ENCODE measurements at regions not wholly inside any gene's neighbourhood (a gene's known extent, or its start where the extent isn't known, plus 50 kb on each side); places are given as distances from the start of the nearest gene placed in this dataset.
A peak's percentile ranks its signal among the peaks of the same experiment; 100 is the strongest.

GRCh38 chr5:96142184-96142781 is 180.6 kb upstream of the ELL2 start:
- Histone ChIP-seq H3K4me1 (ENCODE audit: control insufficient read depth, insufficient read depth, low read length) (peaks cover 5% of the 10 kb centered on the region; the same call in 1 of the 2 replicates), H3K4me3 (ENCODE audit: low read depth, low read length) (no peak overlapping the region), H3K9me3 (ENCODE audit: control insufficient read depth, insufficient read depth, low read depth, low read length) (no peaks in the 10 kb centered on the region), H3K27ac (ENCODE audit: extremely low read depth, low read depth, low read length) (no peak overlapping the region), H3K36me3 (ENCODE audit: control insufficient read depth in 2 of 2, insufficient read depth in 1 of 2, low read length in 2 of 2) (no peaks in the 10 kb centered on the region)
- ChIA-PET POLR2A (no interaction called here), CTCF (interaction anchor here (0.6 kb wide), 1 partner anchor 198 kb away, joined by 3 read pairs; no protein-coding TSS in a partner anchor)
- no peak for TF ChIP-seq ZNF416 (tag by site-specific recombination; IDR thresholded peaks at IDR 0.05)
- no peak for TF ChIP-seq ZNF175 (tag by site-specific recombination; IDR thresholded peaks at IDR 0.05)
- peak; percentile 89 for TF ChIP-seq ZNF121 (tag by site-specific recombination; IDR thresholded peaks at IDR 0.05)
- no peak for TF ChIP-seq ZNF677 (tag by site-specific recombination; IDR thresholded peaks at IDR 0.05)

- H3K4me3 ChIP-seq (ENCODE audit: low read depth, low read length) = no peak overlapping the region
- H3K9me3 ChIP-seq (ENCODE audit: control insufficient read depth, insufficient read depth, low read depth, low read length) = no peaks in the 10 kb centered on the region
- ChIA-PET CTCF (interaction anchor here (0.6 to 2.8 kb wide), 2 partner anchors 195 to 199 kb away, joined by 3 to 10 read pairs; no protein-coding TSS in a partner anchor), POLR2A (no interaction called here)
- peaks cover 5% of the 10 kb centered on the region; the same call in 1 of the 2 replicates for H3K4me1 ChIP-seq (ENCODE audit: control insufficient read depth, insufficient read depth, low read length)
- H3K27ac ChIP-seq (ENCODE audit: extremely low read depth, low read depth, low read length) = no peak overlapping the region
- no peaks in the 10 kb centered on the region for H3K36me3 ChIP-seq (ENCODE audit: control insufficient read depth in 2 of 2, insufficient read depth in 1 of 2, low read length in 2 of 2)
- TF ChIP-seq ZFHX2 (tag by site-specific recombination; conservative IDR thresholded peaks at IDR 0.05) (no peak), PRDM10 (tag by site-specific recombination; IDR thresholded peaks at IDR 0.05) (peak; percentile 35; the same call in 1 of the 2 replicates)
These were observed 180.1 kb upstream of the ELL2 start for GRCh38 chr5:96141749-96142148.

- no peak overlapping the region for H3K4me3 ChIP-seq (ENCODE audit: low read depth, low read length)
- CTCF ChIA-PET = interaction anchor here (2.8 kb wide), 1 partner anchor 196 kb away, joined by 10 read pairs; no protein-coding TSS in a partner anchor
- POLR2A ChIA-PET = no interaction called here
- TF ChIP-seq ZNF132 (tag by site-specific recombination; IDR thresholded peaks at IDR 0.05; ENCODE audit: borderline replicate concordance) (no peak), ZNF76 (tag by site-specific recombination; IDR thresholded peaks at IDR 0.05; ENCODE audit: borderline replicate concordance, low read depth) (no peak), ZNF501 (tag by site-specific recombination; IDR thresholded peaks at IDR 0.05) (no peak), ZNF433 (tag by site-specific recombination; IDR thresholded peaks at IDR 0.05; ENCODE audit: low read depth) (no peak), ZNF639 (tag by site-specific recombination; IDR thresholded peaks at IDR 0.05) (no peak), ZNF544 (tag by site-specific recombination; IDR thresholded peaks at IDR 0.05) (no peak), PRDM2 (tag by site-specific recombination; IDR thresholded peaks at IDR 0.05; ENCODE audit: borderline replicate concordance) (no peak), PRDM4 (tag by site-specific recombination; IDR thresholded peaks at IDR 0.05) (no peak), ZNF292 (tag by site-specific recombination; IDR thresholded peaks at IDR 0.05; ENCODE audit: borderline replicate concordance, low read depth) (no peak), ZIC2 (tag by site-specific recombination; IDR thresholded peaks at IDR 0.05) (no peak)
These were observed 178.8 kb upstream of the ELL2 start for GRCh38 chr5:96140496-96140895.

More at GRCh38 chr5:96140496-96140895, 178.8 kb upstream of the ELL2 start:
- peaks cover 5% of the 10 kb centered on the region; the same call in 1 of the 2 replicates for H3K4me1 ChIP-seq (ENCODE audit: control insufficient read depth, insufficient read depth, low read length)
- H3K9me3 ChIP-seq (ENCODE audit: control insufficient read depth, insufficient read depth, low read depth, low read length) = no peaks in the 10 kb centered on the region
- no peak overlapping the region for H3K27ac ChIP-seq (ENCODE audit: extremely low read depth, low read depth, low read length)
- no peaks in the 10 kb centered on the region for H3K36me3 ChIP-seq (ENCODE audit: control insufficient read depth in 2 of 2, insufficient read depth in 1 of 2, low read length in 2 of 2)
